GM12878 (cell line): ENCODE measurements at regions not wholly inside any gene's neighbourhood (a gene's known extent, or its start where the extent isn't known, plus 50 kb on each side); places are given as distances from the start of the nearest gene placed in this dataset.
"Not testable (repeated sequence)": the region's sequence is repeated elsewhere in the genome, so short reads cannot be mapped to it uniquely, and the experiment has no call there.

Experiments
- ATAC-seq: fragments of 200-7000 bp; cut with Tn5 transposase; 3 replicates; pipeline ENCODE4 v1.9.1; 2020; ENCODE audit warnings: mild to moderate bottlenecking, moderate library complexity
- BruUV-seq: library from RNA; stranded (reverse); fragments of 400-500 nt; replicated peaks from 2 replicates; lab custom pipeline; 2021; lab: Mats Ljungman, UMichigan
- CTCF ChIA-PET: fragments of 300-600 bp; sonication (Branson Sonifier 250); formaldehyde crosslinking; extraction: SDS; loops from one replicate; lab custom pipeline; 2021; ENCODE audit warnings: inconsistent platforms; lab: Yijun Ruan, JAX
- POLR2A ChIA-PET: fragments of 350-600 bp; formaldehyde crosslinking; extraction: SDS; loops from one replicate; lab custom pipeline; 2021; ENCODE audit warnings: inconsistent platforms; lab: Charles Lee
- RAD21 ChIA-PET: fragments of 300-600 bp; sonication (Branson Sonifier 250); formaldehyde crosslinking; loops from one replicate; lab custom pipeline; 2023; ENCODE audit warnings: antibody characterized with exemption; ENCODE audit not compliant: unreplicated experiment; lab: Charles Lee
- SMC1A ChIA-PET: fragments of 300-600 bp; sonication (Branson Sonifier 250); formaldehyde crosslinking; loops from one replicate; lab custom pipeline; 2023; ENCODE audit not compliant: unreplicated experiment, uncharacterized antibody; lab: Charles Lee
- DNase-seq: peaks from one replicate; pipeline ENCODE4 v3.0.0-alpha.2; 2011; ENCODE audit warnings: low read depth, low spot score
- FAIRE-seq: peaks from 3 replicates; lab custom pipeline; 2011; peaks lifted over from hg19 to GRCh38; lab: Jason Lieb, UNC
- H2AFZ ChIP-seq: 2 replicates; pipeline ENCODE4 v1.6.0; 2011; ENCODE audit warnings: low read depth, low read length, control low read depth; ENCODE audit not compliant: control insufficient read depth
- H3K27ac ChIP-seq: 2 replicates; pipeline ENCODE4 v1.5.1; 2011; ENCODE audit warnings: control low read depth; ENCODE audit not compliant: control insufficient read depth, insufficient read depth
- H3K27me3 ChIP-seq, 2 experiments: replicated peaks in 1 of 2; 2 replicates each; pipeline versions ENCODE4 v1.6.0 to v1.6.1; 2011; ENCODE audit warnings: low read length in 1 of 2; ENCODE audit not compliant: control insufficient read depth in 2 of 2, insufficient read depth in 2 of 2
- H3K36me3 ChIP-seq, 2 experiments: 2 replicates each; pipeline ENCODE4 v1.5.1; 2011; ENCODE audit warnings: low read length in 1 of 2; ENCODE audit not compliant: control insufficient read depth in 2 of 2, insufficient read depth in 2 of 2
- H3K4me1 ChIP-seq: 2 replicates; pipeline ENCODE4 v1.6.1; 2011; ENCODE audit warnings: mild to moderate bottlenecking, low read length, moderate library complexity, mixed read lengths; ENCODE audit not compliant: control insufficient read depth, insufficient read depth
- H3K4me2 ChIP-seq: 2 replicates; pipeline ENCODE4 v1.6.0; 2011; ENCODE audit warnings: control low read depth; ENCODE audit not compliant: control insufficient read depth, insufficient read depth
- H3K4me3 ChIP-seq: fragments of 200-600 bp; sonication (generic); 2 replicates; pipeline ENCODE4 v1.5.1; 2016
- H3K79me2 ChIP-seq: 2 replicates; pipeline ENCODE4 v1.6.0; 2011; ENCODE audit warnings: low read length; ENCODE audit not compliant: control insufficient read depth, insufficient read depth
- H3K9ac ChIP-seq: 2 replicates; pipeline ENCODE4 v1.8.0; 2011; ENCODE audit warnings: low read length, control low read depth, mixed read lengths; ENCODE audit not compliant: control insufficient read depth, insufficient read depth
- H3K9me3 ChIP-seq: replicated peaks from 3 replicates; pipeline ENCODE4 v1.5.1; 2011; ENCODE audit warnings: mild to moderate bottlenecking, low read length; ENCODE audit not compliant: control insufficient read depth, insufficient read depth
- H4K20me1 ChIP-seq: 2 replicates; pipeline ENCODE4 v1.6.0; 2011; ENCODE audit not compliant: control insufficient read depth, insufficient read depth
- IRF3 ChIP-seq: fragments of 450-650 bp; IDR thresholded peaks from 2 replicates; pipeline ENCODE4 v1.6.1; 2014; ENCODE audit warnings: mild to moderate bottlenecking
- MYB ChIP-seq: fragments of 150-350 bp; IDR thresholded peaks from 2 replicates; pipeline ENCODE4 v1.6.1; 2014; ENCODE audit warnings: mild to moderate bottlenecking, low read depth, low read length, borderline replicate concordance
- ZNF274 ChIP-seq: IDR thresholded peaks from one replicate; pipeline ENCODE4 v1.8.0; 2011; ENCODE audit not compliant: insufficient read length, insufficient read depth
- WGBS: methylation state at CpG from one replicate; pipeline ENCODE4 v1.1.6; 2016; ENCODE audit warnings: low lambda C conversion rate; ENCODE audit not compliant: insufficient replicate concordance, insufficient coverage; ENCODE audit errors: missing lambda C conversion rate; 5-methylcytosine and 5-hydroxymethylcytosine counted together
- in situ Hi-C: fragments of 300-500 bp; cut with MboI; formaldehyde crosslinking; loops from 9 replicates; pipeline ENCODE4 v1.14.3; 2018; ENCODE audit warnings: mixed read lengths
- intact Hi-C: fragments of 100-400 bp; cut with micrococcal nuclease; formaldehyde crosslinking; loops from one replicate; pipeline ENCODE4 v1.14.2; 2022; ENCODE audit not compliant: unreplicated experiment

- Histone ChIP-seq H2AFZ (no peak overlapping the region), H3K9ac (no peak overlapping the region), H3K9me3 (no peaks in the 10 kb centered on the region; the same call in 2 of the 3 replicates), H3K4me1 (no peaks in the 10 kb centered on the region), H3K4me2 (no peak overlapping the region), H3K27ac (no peak overlapping the region), H3K27me3 (no peaks in the 10 kb centered on the region), H3K79me2 (no peaks in the 10 kb centered on the region), H4K20me1 (no peaks in the 10 kb centered on the region), H3K36me3 (no peaks in the 10 kb centered on the region), H3K4me3 (no peak overlapping the region)
- in situ Hi-C loops = no loop called here
- BruUV-seq = no TSS peak
- no peak for FAIRE-seq
- SMC1A ChIA-PET = no interaction called here
- 36% methylated on average over 14 of the region's 14 CpGs for WGBS
- no peak for DNase-seq
- intact Hi-C loops = no loop called here
- no peak for ATAC-seq
- RAD21 ChIA-PET = no interaction called here
- TF ChIP-seq IRF3 (no peak), ZNF274 (no peak), MYB (no peak)
- POLR2A ChIA-PET = no interaction called here
- CTCF ChIA-PET = no interaction called here
Measured at GRCh38 chr19:34573226-34573864, 91.8 kb downstream of the WTIP start.

- H3K27me3 ChIP-seq, FAIRE-seq, H2AFZ ChIP-seq, H3K79me2 ChIP-seq, ATAC-seq, H3K27ac ChIP-seq, H3K9ac ChIP-seq, SMC1A ChIA-PET, DNase-seq, BruUV-seq, in situ Hi-C loops, RAD21 ChIA-PET, H3K9me3 ChIP-seq, H4K20me1 ChIP-seq, POLR2A ChIA-PET, CTCF ChIA-PET, H3K4me2 ChIP-seq, H3K36me3 ChIP-seq, intact Hi-C loops, H3K4me3 ChIP-seq, H3K4me1 ChIP-seq: not testable (repeated sequence)
- whole genome bisulfite sequencing = 58% methylated on average over 6 of the region's 6 CpGs
Measured at GRCh38 chr19:34570140-34570539, 88.6 kb downstream of the WTIP start.

- POLR2A ChIA-PET, BruUV-seq: not testable (repeated sequence)
Measured at GRCh38 chr19:34562344-34562743, 80.8 kb downstream of the WTIP start.

More at GRCh38 chr19:34562344-34562743, 80.8 kb downstream of the WTIP start:
- H3K27ac ChIP-seq, H3K9me3 ChIP-seq, H3K4me1 ChIP-seq, H3K36me3 ChIP-seq, ATAC-seq, H3K9ac ChIP-seq, FAIRE-seq, H3K4me2 ChIP-seq, CTCF ChIA-PET, intact Hi-C loops, SMC1A ChIA-PET, DNase-seq, H3K4me3 ChIP-seq, H3K79me2 ChIP-seq, H3K27me3 ChIP-seq, RAD21 ChIA-PET, H2AFZ ChIP-seq, in situ Hi-C loops, H4K20me1 ChIP-seq: not testable (repeated sequence)
- WGBS = 27% methylated on average over 3 of the region's 3 CpGs
